HG02678 (cell line): ENCODE measurements at regions not wholly inside any gene's neighbourhood (a gene's known extent, or its start where the extent isn't known, plus 50 kb on each side); places are given as distances from the start of the nearest gene placed in this dataset.
"Not testable (repeated sequence)": the region's sequence is repeated elsewhere in the genome, so short reads cannot be mapped to it uniquely, and the experiment has no call there.

Experiments used
- ATAC-seq: cut with Tn5 transposase; IDR thresholded peaks from one replicate; pipeline ENCODE4 v1.9.1; 2021; ENCODE audit warnings: mild to moderate bottlenecking, moderate library complexity; ENCODE audit not compliant: unreplicated experiment

GRCh38 chr2:87592974-87593373, 154.9 kb upstream of the PLGLB2 start:
- not testable (repeated sequence) for ATAC-seq

- ATAC-seq = not testable (repeated sequence)
Observed at GRCh38 chr2:87593784-87594610, 153.9 kb upstream of the PLGLB2 start.

GRCh38 chr2:87594611-87594992, 153.3 kb upstream of the PLGLB2 start:
- ATAC-seq = not testable (repeated sequence)

GRCh38 chr2:87595017-87595416, 152.9 kb upstream of the PLGLB2 start:
- ATAC-seq = not testable (repeated sequence)

GRCh38 chr2:87600961-87601360, 146.9 kb upstream of the PLGLB2 start:
- not testable (repeated sequence) for ATAC-seq

- ATAC-seq = not testable (repeated sequence)
Observed at GRCh38 chr2:87602118-87602517, 145.8 kb upstream of the PLGLB2 start.

- ATAC-seq = not testable (repeated sequence)
Observed at GRCh38 chr2:87602728-87603127, 145.2 kb upstream of the PLGLB2 start.

- ATAC-seq = not testable (repeated sequence)
Observed at GRCh38 chr2:87603418-87604278, 144.2 kb upstream of the PLGLB2 start.

GRCh38 chr2:87604279-87604818, 143.5 kb upstream of the PLGLB2 start:
- not testable (repeated sequence) for ATAC-seq

- not testable (repeated sequence) for ATAC-seq
Observed at GRCh38 chr2:87604980-87605379, 142.9 kb upstream of the PLGLB2 start.

- ATAC-seq = not testable (repeated sequence)
Observed at GRCh38 chr2:87608377-87609166, 139.3 kb upstream of the PLGLB2 start.

GRCh38 chr2:87610974-87611373, 136.9 kb upstream of the PLGLB2 start:
- ATAC-seq = not testable (repeated sequence)

GRCh38 chr2:87611416-87611815, 136.5 kb upstream of the PLGLB2 start:
- ATAC-seq = not testable (repeated sequence)

- ATAC-seq = not testable (repeated sequence)
Observed at GRCh38 chr2:87611956-87612355, 135.9 kb upstream of the PLGLB2 start.

- not testable (repeated sequence) for ATAC-seq
Observed at GRCh38 chr2:87614829-87615434, 133.0 kb upstream of the PLGLB2 start.

GRCh38 chr2:87619121-87619520, 128.8 kb upstream of the PLGLB2 start:
- ATAC-seq = not testable (repeated sequence)

- ATAC-seq = not testable (repeated sequence)
Observed at GRCh38 chr2:87621139-87621538, 126.7 kb upstream of the PLGLB2 start.

- not testable (repeated sequence) for ATAC-seq
Observed at GRCh38 chr2:87622720-87623119, 125.2 kb upstream of the PLGLB2 start.

- ATAC-seq = not testable (repeated sequence)
Observed at GRCh38 chr2:87629491-87630458, 118.1 kb upstream of the PLGLB2 start.
